ENCODE measurements at regions not wholly inside any gene's neighbourhood (a gene's known extent, or its start where the extent isn't known, plus 50 kb on each side); places are given as distances from the start of the nearest gene placed in this dataset.

DNA sequence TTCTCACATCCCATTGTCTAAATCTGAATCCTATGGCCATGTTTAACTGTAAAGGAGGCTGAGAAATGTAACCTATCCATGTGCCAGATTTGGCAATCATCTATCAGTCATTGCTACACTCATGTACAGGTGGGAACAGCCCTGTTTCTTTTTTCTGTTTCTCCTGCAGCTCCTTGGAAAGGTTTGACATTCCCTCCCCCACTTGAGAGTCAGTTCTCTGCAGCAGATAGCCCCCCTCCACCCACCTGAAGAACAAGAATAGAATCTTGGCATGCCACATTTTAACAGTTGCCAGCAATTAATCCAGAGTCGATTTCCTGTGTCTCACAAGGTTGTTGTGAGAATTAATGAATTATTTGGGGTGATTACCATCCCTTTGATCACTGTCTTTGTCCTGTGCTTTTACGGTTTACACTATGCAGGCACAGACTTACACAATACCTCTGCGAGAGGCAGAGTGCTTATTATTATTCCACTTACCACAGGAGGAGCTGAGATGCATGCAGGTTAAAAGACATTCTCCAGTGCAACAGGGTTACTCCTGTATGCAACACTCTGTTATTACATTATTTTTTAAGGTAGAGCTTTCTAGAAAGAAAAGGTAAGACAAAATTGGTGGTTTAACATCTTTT lies 351.0 kb upstream of the THRB start:
- Histone ChIP-seq H4K20me1 (ENCODE audit: insufficient read depth, low read length) (no peaks in the 10 kb centered on the region), H3K27me3 (ENCODE audit: insufficient read depth, low read length) (no peaks in the 10 kb centered on the region), H3K4me3 (ENCODE audit: insufficient read depth, low read length) (no peak overlapping the region), H3K4me1 (ENCODE audit: insufficient read depth, low read length) (no peaks in the 10 kb centered on the region), H3K79me2 (ENCODE audit: insufficient read depth, low read length) (no peaks in the 10 kb centered on the region), H2AFZ (ENCODE audit: low read length) (no peak overlapping the region), H3K36me3 (ENCODE audit: insufficient read depth, low read length) (no peaks in the 10 kb centered on the region), H3K4me2 (ENCODE audit: insufficient read depth, low read length) (no peak overlapping the region), H3K27ac (ENCODE audit: low read depth, low read length) (no peak overlapping the region), H3K9me3 (ENCODE audit: low read depth, low read length) (no peaks in the 10 kb centered on the region)
- TF ChIP-seq, protein P1, sequence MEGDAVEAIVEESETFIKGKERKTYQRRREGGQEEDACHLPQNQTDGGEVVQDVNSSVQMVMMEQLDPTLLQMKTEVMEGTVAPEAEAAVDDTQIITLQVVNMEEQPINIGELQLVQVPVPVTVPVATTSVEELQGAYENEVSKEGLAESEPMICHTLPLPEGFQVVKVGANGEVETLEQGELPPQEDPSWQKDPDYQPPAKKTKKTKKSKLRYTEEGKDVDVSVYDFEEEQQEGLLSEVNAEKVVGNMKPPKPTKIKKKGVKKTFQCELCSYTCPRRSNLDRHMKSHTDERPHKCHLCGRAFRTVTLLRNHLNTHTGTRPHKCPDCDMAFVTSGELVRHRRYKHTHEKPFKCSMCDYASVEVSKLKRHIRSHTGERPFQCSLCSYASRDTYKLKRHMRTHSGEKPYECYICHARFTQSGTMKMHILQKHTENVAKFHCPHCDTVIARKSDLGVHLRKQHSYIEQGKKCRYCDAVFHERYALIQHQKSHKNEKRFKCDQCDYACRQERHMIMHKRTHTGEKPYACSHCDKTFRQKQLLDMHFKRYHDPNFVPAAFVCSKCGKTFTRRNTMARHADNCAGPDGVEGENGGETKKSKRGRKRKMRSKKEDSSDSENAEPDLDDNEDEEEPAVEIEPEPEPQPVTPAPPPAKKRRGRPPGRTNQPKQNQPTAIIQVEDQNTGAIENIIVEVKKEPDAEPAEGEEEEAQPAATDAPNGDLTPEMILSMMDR (IDR thresholded peaks at IDR 0.05; ENCODE audit: extremely low read depth, low read depth, low read length) = no peak
- no peak for DNase-seq (ENCODE audit: insufficient read length, low spot score, missing footprints)

DNA sequence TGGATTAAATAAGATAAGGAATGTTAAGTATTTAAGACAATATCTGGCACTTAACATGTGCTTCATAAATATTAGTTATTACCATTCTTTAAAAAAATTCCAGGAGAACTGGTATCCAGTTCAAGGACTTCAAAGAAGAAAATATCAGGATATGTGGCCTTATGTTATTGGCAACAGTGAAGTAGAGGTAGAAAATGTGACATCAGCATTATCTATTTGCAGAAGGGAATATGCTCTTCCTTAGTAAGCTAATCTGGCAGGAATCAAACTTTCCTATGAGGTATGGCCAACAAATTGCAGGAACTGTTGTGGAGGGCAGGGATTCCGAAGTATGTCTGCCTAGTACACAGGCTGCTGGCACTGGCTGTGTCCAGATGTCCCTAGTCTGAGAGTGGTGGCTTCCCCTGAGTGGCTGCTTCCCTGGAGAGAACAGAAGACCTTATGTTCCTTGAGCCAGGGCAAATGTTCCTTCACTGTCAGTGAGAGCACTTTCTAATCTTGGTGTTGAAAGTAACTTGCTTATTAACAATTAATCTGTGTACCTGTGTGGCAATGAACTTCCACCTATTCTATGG lies 351.7 kb upstream of the THRB start:
- DNase-seq (ENCODE audit: insufficient read length, low spot score, missing footprints) = no peak

DNA sequence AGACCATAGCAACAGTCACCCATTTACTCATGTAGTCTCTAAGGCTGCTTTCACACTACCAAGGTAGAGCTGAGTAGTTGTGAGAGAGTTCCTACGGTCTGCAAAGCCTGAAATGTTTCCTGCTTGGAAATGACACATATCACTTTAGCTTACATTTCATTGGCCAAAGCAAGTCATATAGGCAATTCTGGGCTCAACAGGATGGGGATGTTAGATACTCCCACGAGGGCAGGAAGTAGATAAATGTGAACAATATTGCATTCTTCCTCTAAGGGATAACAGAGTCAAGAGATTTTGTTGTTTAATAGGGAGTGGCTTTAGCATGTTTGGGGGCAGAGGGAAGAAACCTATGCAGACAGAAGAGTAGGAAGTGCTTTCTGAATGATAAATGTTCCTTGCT lies 355.6 kb upstream of the THRB start:
- Histone ChIP-seq H3K4me3 (ENCODE audit: insufficient read depth, low read length) (no peak overlapping the region), H3K4me1 (ENCODE audit: insufficient read depth, low read length) (no peaks in the 10 kb centered on the region), H3K9me3 (ENCODE audit: low read depth, low read length) (no peaks in the 10 kb centered on the region), H4K20me1 (ENCODE audit: insufficient read depth, low read length) (no peaks in the 10 kb centered on the region), H3K36me3 (ENCODE audit: insufficient read depth, low read length) (no peaks in the 10 kb centered on the region), H3K27ac (ENCODE audit: low read depth, low read length) (no peak overlapping the region), H2AFZ (ENCODE audit: low read length) (no peak overlapping the region), H3K4me2 (ENCODE audit: insufficient read depth, low read length) (no peak overlapping the region), H3K27me3 (ENCODE audit: insufficient read depth, low read length) (no peaks in the 10 kb centered on the region), H3K79me2 (ENCODE audit: insufficient read depth, low read length) (no peaks in the 10 kb centered on the region)
- TF ChIP-seq, protein P1 (IDR thresholded peaks at IDR 0.05; ENCODE audit: extremely low read depth, low read depth, low read length) = no peak
- DNase-seq (ENCODE audit: insufficient read length, low spot score, missing footprints) = no peak

More for the DNA sequence above, 351.7 kb upstream of the THRB start:
- no peaks in the 10 kb centered on the region for H3K36me3 ChIP-seq (ENCODE audit: insufficient read depth, low read length)
- H3K4me1 ChIP-seq (ENCODE audit: insufficient read depth, low read length) = no peaks in the 10 kb centered on the region
- H3K79me2 ChIP-seq (ENCODE audit: insufficient read depth, low read length) = no peaks in the 10 kb centered on the region
- H3K9me3 ChIP-seq (ENCODE audit: low read depth, low read length) = no peaks in the 10 kb centered on the region
- H3K4me3 ChIP-seq (ENCODE audit: insufficient read depth, low read length) = no peak overlapping the region
- no peaks in the 10 kb centered on the region for H4K20me1 ChIP-seq (ENCODE audit: insufficient read depth, low read length)
- H3K27me3 ChIP-seq (ENCODE audit: insufficient read depth, low read length) = no peaks in the 10 kb centered on the region
- TF ChIP-seq, protein P1 (IDR thresholded peaks at IDR 0.05; ENCODE audit: extremely low read depth, low read depth, low read length) = no peak
- H3K4me2 ChIP-seq (ENCODE audit: insufficient read depth, low read length) = no peak overlapping the region
- H2AFZ ChIP-seq (ENCODE audit: low read length) = no peak overlapping the region
- H3K27ac ChIP-seq (ENCODE audit: low read depth, low read length) = no peak overlapping the region

DNA sequence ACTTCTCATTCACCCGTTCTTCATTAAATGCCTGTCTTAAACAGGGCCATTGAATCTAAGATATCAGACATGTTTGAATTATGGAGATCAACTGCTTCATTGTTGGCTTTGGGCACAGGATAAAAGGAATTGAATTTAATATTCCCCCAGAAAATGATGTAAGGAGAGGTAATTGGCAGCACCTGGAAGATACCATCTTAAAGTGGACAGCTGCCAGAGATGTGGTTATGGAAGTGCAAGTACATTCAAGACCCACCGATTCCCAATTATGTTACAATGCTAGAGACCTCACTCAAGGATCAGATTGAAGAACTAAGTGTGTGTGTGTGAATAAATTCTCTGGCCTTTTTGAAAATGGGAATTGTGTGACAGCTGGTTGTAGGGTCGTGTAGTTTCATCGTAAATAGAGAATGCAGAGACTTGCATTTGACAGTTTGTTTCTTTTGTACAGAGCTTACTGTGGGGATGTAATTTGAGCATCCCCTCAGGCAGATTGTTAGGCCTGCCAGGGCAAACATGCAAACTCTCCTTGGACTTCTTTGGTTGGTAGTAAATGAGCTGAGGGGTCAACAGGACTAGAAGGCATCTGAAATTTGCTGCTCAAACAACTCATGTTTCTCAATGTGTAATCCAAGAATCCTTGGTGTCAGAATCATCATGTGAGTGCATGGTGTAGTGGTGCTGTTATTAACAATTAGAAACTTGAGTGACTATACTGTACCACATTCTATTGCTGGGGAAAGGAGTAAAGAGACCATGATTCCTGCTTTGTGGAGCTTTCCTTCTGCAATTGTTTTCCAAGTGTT lies 359.2 kb upstream of the THRB start:
- no peak overlapping the region for H3K4me2 ChIP-seq (ENCODE audit: insufficient read depth, low read length)
- H3K79me2 ChIP-seq (ENCODE audit: insufficient read depth, low read length) = no peaks in the 10 kb centered on the region
- no peaks in the 10 kb centered on the region for H3K4me1 ChIP-seq (ENCODE audit: insufficient read depth, low read length)
- H3K36me3 ChIP-seq (ENCODE audit: insufficient read depth, low read length) = no peaks in the 10 kb centered on the region
- no peak overlapping the region for H2AFZ ChIP-seq (ENCODE audit: low read length)
- TF ChIP-seq, protein P1 (IDR thresholded peaks at IDR 0.05; ENCODE audit: extremely low read depth, low read depth, low read length) = no peak
- H3K27me3 ChIP-seq (ENCODE audit: insufficient read depth, low read length) = no peaks in the 10 kb centered on the region
- no peaks in the 10 kb centered on the region for H4K20me1 ChIP-seq (ENCODE audit: insufficient read depth, low read length)
- no peaks in the 10 kb centered on the region for H3K9me3 ChIP-seq (ENCODE audit: low read depth, low read length)
- H3K27ac ChIP-seq (ENCODE audit: low read depth, low read length) = no peak overlapping the region
- no peak overlapping the region for H3K4me3 ChIP-seq (ENCODE audit: insufficient read depth, low read length)
- peak; percentile 29 for DNase-seq (ENCODE audit: insufficient read length, low spot score, missing footprints)
